ENCODE measurements at regions not wholly inside any gene's neighbourhood (a gene's known extent, or its start where the extent isn't known, plus 50 kb on each side); places are given as distances from the start of the nearest gene placed in this dataset.

GRCh38 chr16:86292942-86293341, 217.4 kb upstream of the FOXF1 start:
- CTCF ChIA-PET: interaction anchor here (1.2 kb wide), 1 partner anchor 12 kb away, joined by 4 read pairs; no protein-coding TSS in a partner anchor
- no peak for FAIRE-seq

GRCh38 chr16:86293906-86294305, 216.4 kb upstream of the FOXF1 start:
- ChIA-PET CTCF (no interaction called here), POLR2A (no interaction called here)
- DNase-seq (ENCODE audit: low read depth in 1 of 2, low spot score in 1 of 2) (no peak), ATAC-seq (no peak), FAIRE-seq (no peak)
- H3K4me1 ChIP-seq: no peaks in the 10 kb centered on the region
- no peak overlapping the region for H3K27ac ChIP-seq
- H3K4me3 ChIP-seq: no peak overlapping the region
- no peak overlapping the region for H3K4me2 ChIP-seq
- WGBS (ENCODE audit: missing lambda C conversion rate): 25% methylated on average over 16 of the region's 16 CpGs
- no peaks in the 10 kb centered on the region for H3K9me3 ChIP-seq
- TF ChIP-seq GATA3 (IDR thresholded peaks at IDR 0.05; ENCODE audit: borderline replicate concordance): no peak
- TF ChIP-seq ESRRA (IDR thresholded peaks at IDR 0.05; ENCODE audit: borderline replicate concordance, low read length): no peak
- TF ChIP-seq PHF8 (IDR thresholded peaks at IDR 0.05; ENCODE audit: borderline replicate concordance, low read depth): no peak
- no peak for TF ChIP-seq JUNB (IDR thresholded peaks at IDR 0.05)
- no peak for TF ChIP-seq KDM1A (IDR thresholded peaks at IDR 0.05; ENCODE audit: low read depth)
- TF ChIP-seq ZNF302 (CRISPR knock-in tag; IDR thresholded peaks at IDR 0.05): no peak

More at GRCh38 chr16:86292942-86293341, 217.4 kb upstream of the FOXF1 start:
- no peak for DNase-seq (ENCODE audit: low read depth in 1 of 2, low spot score in 1 of 2)
- no peak overlapping the region for H3K27ac ChIP-seq
- H3K4me3 ChIP-seq: no peak overlapping the region
- TF ChIP-seq EHF (CRISPR knock-in tag; IDR thresholded peaks at IDR 0.05): no peak
- TF ChIP-seq HOXA7 (CRISPR knock-in tag; IDR thresholded peaks at IDR 0.05): no peak
- TF ChIP-seq RARB (CRISPR knock-in tag; IDR thresholded peaks at IDR 0.05): no peak
- TF ChIP-seq NFE2L2 (conservative IDR thresholded peaks at IDR 0.05; ENCODE audit: low read length): no peak
- no peak for TF ChIP-seq EP300 (IDR thresholded peaks at IDR 0.05)
- TF ChIP-seq RNF2 (IDR thresholded peaks at IDR 0.05; ENCODE audit: borderline replicate concordance, low read depth): no peak
- no peak for TF ChIP-seq ZFP36 (IDR thresholded peaks at IDR 0.05; ENCODE audit: borderline replicate concordance, partially characterized antibody)
- no peak for TF ChIP-seq EHMT2 (IDR thresholded peaks at IDR 0.05; ENCODE audit: low read depth)
- TF ChIP-seq HOXB5 (CRISPR knock-in tag; IDR thresholded peaks at IDR 0.05): no peak
- TF ChIP-seq TFCP2L1 (CRISPR knock-in tag; IDR thresholded peaks at IDR 0.05): no peak
- no peak for TF ChIP-seq ZSCAN20 (CRISPR knock-in tag; IDR thresholded peaks at IDR 0.05)
- no peak for TF ChIP-seq USF2 (IDR thresholded peaks at IDR 0.05)
- TF ChIP-seq FOSB (CRISPR knock-in tag; IDR thresholded peaks at IDR 0.05): no peak
- no peak for TF ChIP-seq MYC (IDR thresholded peaks at IDR 0.05; ENCODE audit: borderline replicate concordance, low read length)
- no peak for TF ChIP-seq CHD2 (IDR thresholded peaks at IDR 0.05; ENCODE audit: low read length, partially characterized antibody)
- TF ChIP-seq ZC3H11A (IDR thresholded peaks at IDR 0.05): no peak
- TF ChIP-seq KDM1A (IDR thresholded peaks at IDR 0.05; ENCODE audit: low read depth): no peak
- no peak for TF ChIP-seq PBX3 (IDR thresholded peaks at IDR 0.05)
- TF ChIP-seq FOXS1 (CRISPR knock-in tag; IDR thresholded peaks at IDR 0.05): no peak
- TF ChIP-seq CTCF (IDR thresholded peaks at IDR 0.05): no peak
- no peak for ATAC-seq
- no peaks in the 10 kb centered on the region for H3K4me1 ChIP-seq
- H3K9me3 ChIP-seq: no peaks in the 10 kb centered on the region
- no peak overlapping the region for H3K4me2 ChIP-seq
- 62% methylated on average over 8 of the region's 8 CpGs for WGBS (ENCODE audit: missing lambda C conversion rate)
- POLR2A ChIA-PET: no interaction called here

Data from A549 (cell line).